B cell (primary cell): ENCODE measurements at regions not wholly inside any gene's neighbourhood (a gene's known extent, or its start where the extent isn't known, plus 50 kb on each side); places are given as distances from the start of the nearest gene placed in this dataset.

ENCODE experiments used
- EZH2 ChIP-seq: IDR thresholded peaks from 2 replicates; pipeline ENCODE4 v1.6.1; 2012; ENCODE audit warnings: borderline replicate concordance, low read depth, mild to moderate bottlenecking, moderate library complexity, low read length; ENCODE audit not compliant: insufficient read depth, poor library complexity, severe bottlenecking
- TF ChIP-seq, protein P1 (sequence below): fragments of 200-600 bp; IDR thresholded peaks from one replicate; pipeline ENCODE4 v1.8.0; 2022; ENCODE audit warnings: antibody characterized with exemption, mild to moderate bottlenecking

DNA sequence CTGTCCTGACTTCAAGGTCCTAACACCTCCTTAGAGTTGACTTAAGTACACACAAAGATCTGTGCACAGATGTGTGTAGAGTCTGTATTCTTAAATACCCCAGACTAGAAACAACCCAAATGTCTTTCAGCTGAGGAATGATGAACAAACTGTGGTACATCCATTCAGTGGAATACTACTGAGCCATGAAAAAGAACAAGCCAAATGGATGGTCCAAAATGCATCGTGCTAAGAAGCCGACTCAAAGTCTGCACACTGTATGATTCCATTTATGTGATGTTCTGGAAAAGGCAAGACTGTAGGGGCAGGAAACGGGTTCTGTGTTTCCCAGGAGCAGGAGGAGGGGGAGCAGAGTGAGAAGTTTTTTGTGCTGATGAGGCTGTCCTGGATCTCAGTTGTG, 56.7 kb upstream of the LINC01488 start:
- TF ChIP-seq, protein P1, sequence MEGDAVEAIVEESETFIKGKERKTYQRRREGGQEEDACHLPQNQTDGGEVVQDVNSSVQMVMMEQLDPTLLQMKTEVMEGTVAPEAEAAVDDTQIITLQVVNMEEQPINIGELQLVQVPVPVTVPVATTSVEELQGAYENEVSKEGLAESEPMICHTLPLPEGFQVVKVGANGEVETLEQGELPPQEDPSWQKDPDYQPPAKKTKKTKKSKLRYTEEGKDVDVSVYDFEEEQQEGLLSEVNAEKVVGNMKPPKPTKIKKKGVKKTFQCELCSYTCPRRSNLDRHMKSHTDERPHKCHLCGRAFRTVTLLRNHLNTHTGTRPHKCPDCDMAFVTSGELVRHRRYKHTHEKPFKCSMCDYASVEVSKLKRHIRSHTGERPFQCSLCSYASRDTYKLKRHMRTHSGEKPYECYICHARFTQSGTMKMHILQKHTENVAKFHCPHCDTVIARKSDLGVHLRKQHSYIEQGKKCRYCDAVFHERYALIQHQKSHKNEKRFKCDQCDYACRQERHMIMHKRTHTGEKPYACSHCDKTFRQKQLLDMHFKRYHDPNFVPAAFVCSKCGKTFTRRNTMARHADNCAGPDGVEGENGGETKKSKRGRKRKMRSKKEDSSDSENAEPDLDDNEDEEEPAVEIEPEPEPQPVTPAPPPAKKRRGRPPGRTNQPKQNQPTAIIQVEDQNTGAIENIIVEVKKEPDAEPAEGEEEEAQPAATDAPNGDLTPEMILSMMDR = no peak
- TF ChIP-seq EZH2 = no peak
